KMS-11 (cell line): ENCODE measurements at regions not wholly inside any gene's neighbourhood (a gene's known extent, or its start where the extent isn't known, plus 50 kb on each side); places are given as distances from the start of the nearest gene placed in this dataset.

Experiments
- H2AFZ ChIP-seq: fragments of 200-600 bp; sonication (generic); 2 replicates; pipeline ENCODE4 v1.6.1; 2016; ENCODE audit warnings: antibody characterized with exemption, mixed run types, low read depth
- H3K27ac ChIP-seq: fragments of 200-600 bp; sonication (generic); 2 replicates; pipeline ENCODE4 v1.6.1; 2016; ENCODE audit warnings: mild to moderate bottlenecking, mixed run types
- H3K27me3 ChIP-seq: fragments of 200-600 bp; sonication (generic); 2 replicates; pipeline ENCODE4 v1.6.1; 2017; ENCODE audit warnings: mild to moderate bottlenecking, low read depth, mixed run types, moderate library complexity; ENCODE audit not compliant: insufficient read depth
- H3K36me3 ChIP-seq: fragments of 200-600 bp; sonication (generic); 2 replicates; pipeline ENCODE4 v1.6.1; 2017; ENCODE audit warnings: mild to moderate bottlenecking, mixed run types; ENCODE audit not compliant: insufficient read depth
- H3K4me1 ChIP-seq: fragments of 200-600 bp; sonication (generic); 2 replicates; pipeline ENCODE4 v1.6.1; 2016; ENCODE audit warnings: mild to moderate bottlenecking, low read depth, mixed run types; ENCODE audit not compliant: poor library complexity, severe bottlenecking
- H3K4me2 ChIP-seq: fragments of 200-600 bp; sonication (generic); 2 replicates; pipeline ENCODE4 v1.7.0; 2016; ENCODE audit warnings: mild to moderate bottlenecking, mixed run types
- H3K4me3 ChIP-seq: fragments of 200-600 bp; sonication (generic); IDR thresholded peaks from 2 replicates; pipeline ENCODE4 v1.6.1; 2017; ENCODE audit warnings: low read depth, low read length, mixed read lengths; ENCODE audit not compliant: insufficient read depth
- H3K79me2 ChIP-seq: fragments of 200-600 bp; sonication (generic); 2 replicates; pipeline ENCODE4 v1.6.1; 2016; ENCODE audit warnings: low read depth, mixed run types; ENCODE audit not compliant: insufficient read depth
- H3K9ac ChIP-seq: fragments of 200-600 bp; sonication (generic); 2 replicates; pipeline ENCODE4 v1.6.1; 2016; ENCODE audit warnings: mild to moderate bottlenecking, mixed run types
- H4K20me1 ChIP-seq: fragments of 200-600 bp; sonication (generic); 2 replicates; pipeline ENCODE4 v1.6.1; 2016; ENCODE audit warnings: mild to moderate bottlenecking, mixed run types; ENCODE audit not compliant: insufficient read depth
- TF ChIP-seq, protein P1 (sequence below): fragments of 200-600 bp; sonication (generic); conservative IDR thresholded peaks from 2 replicates; pipeline ENCODE4 v1.6.1; 2017; ENCODE audit warnings: low read depth, mild to moderate bottlenecking, antibody characterized with exemption, low read length, moderate library complexity, mixed read lengths

- Histone ChIP-seq H3K4me1 (no peaks in the 10 kb centered on the region), H3K4me3 (no peak overlapping the region), H3K27ac (no peak overlapping the region), H3K79me2 (no peaks in the 10 kb centered on the region), H3K36me3 (no peaks in the 10 kb centered on the region), H3K4me2 (no peak overlapping the region), H3K27me3 (no peaks in the 10 kb centered on the region), H3K9ac (no peak overlapping the region), H4K20me1 (no peaks in the 10 kb centered on the region), H2AFZ (no peak overlapping the region)
- TF ChIP-seq, protein P1, sequence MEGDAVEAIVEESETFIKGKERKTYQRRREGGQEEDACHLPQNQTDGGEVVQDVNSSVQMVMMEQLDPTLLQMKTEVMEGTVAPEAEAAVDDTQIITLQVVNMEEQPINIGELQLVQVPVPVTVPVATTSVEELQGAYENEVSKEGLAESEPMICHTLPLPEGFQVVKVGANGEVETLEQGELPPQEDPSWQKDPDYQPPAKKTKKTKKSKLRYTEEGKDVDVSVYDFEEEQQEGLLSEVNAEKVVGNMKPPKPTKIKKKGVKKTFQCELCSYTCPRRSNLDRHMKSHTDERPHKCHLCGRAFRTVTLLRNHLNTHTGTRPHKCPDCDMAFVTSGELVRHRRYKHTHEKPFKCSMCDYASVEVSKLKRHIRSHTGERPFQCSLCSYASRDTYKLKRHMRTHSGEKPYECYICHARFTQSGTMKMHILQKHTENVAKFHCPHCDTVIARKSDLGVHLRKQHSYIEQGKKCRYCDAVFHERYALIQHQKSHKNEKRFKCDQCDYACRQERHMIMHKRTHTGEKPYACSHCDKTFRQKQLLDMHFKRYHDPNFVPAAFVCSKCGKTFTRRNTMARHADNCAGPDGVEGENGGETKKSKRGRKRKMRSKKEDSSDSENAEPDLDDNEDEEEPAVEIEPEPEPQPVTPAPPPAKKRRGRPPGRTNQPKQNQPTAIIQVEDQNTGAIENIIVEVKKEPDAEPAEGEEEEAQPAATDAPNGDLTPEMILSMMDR = no peak
Observed at GRCh38 chr7:52507546-52508255, 527.7 kb upstream of the POM121L12 start.

DNA sequence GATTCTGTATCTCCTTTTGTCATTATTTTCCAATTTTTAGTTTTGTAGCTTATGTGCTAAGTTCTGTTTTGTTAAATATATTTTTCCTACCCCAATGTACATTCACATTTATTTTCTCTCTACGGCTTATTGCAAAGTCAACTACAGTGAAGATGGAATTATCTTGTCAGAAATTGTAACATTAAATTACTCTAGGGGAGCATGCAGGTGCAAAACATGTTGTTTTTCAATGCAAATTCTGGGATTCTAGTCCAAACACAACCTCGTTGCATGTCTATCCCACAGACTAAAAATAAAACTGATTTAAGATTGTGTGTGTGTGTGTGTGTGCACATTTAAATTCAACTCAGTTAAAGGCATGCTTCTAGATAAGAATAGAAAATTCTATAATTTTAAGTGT is 529.1 kb upstream of the POM121L12 start:
- Histone ChIP-seq H3K27ac (no peak overlapping the region), H3K9ac (no peak overlapping the region), H3K79me2 (no peaks in the 10 kb centered on the region), H3K4me2 (no peak overlapping the region), H3K36me3 (no peaks in the 10 kb centered on the region), H3K4me1 (no peaks in the 10 kb centered on the region), H2AFZ (no peak overlapping the region), H3K27me3 (no peaks in the 10 kb centered on the region), H3K4me3 (no peak overlapping the region), H4K20me1 (no peaks in the 10 kb centered on the region)
- TF ChIP-seq, protein P1 = no peak

DNA sequence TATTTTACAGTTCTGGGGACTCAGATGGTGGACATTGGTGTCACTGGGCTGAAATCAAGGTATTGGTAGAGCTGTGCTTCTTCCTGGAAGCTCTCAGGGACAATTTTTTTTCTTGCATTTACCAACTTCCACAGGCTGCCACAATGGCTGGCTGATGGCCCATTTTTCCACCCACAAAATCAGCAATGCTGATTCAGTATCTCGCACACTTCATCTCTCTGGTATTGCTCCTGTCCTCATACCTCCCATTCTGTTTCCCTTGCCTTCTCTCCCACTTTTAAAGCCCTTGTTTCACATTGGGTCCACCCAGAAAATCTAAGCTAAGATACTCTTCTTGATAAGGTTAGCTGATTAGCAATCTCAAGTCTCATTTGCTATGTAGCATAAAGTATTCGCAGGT is 530.9 kb upstream of the POM121L12 start:
- no peaks in the 10 kb centered on the region for H3K36me3 ChIP-seq
- no peaks in the 10 kb centered on the region for H3K4me1 ChIP-seq
- no peak overlapping the region for H3K9ac ChIP-seq
- H3K4me2 ChIP-seq = no peak overlapping the region
- H4K20me1 ChIP-seq = no peaks in the 10 kb centered on the region
- no peak overlapping the region for H3K4me3 ChIP-seq
- no peak overlapping the region for H2AFZ ChIP-seq
- H3K27ac ChIP-seq = no peak overlapping the region
- H3K27me3 ChIP-seq = no peaks in the 10 kb centered on the region
- TF ChIP-seq, protein P1 = no peak
- no peaks in the 10 kb centered on the region for H3K79me2 ChIP-seq

- Histone ChIP-seq H3K27me3 (no peaks in the 10 kb centered on the region), H3K36me3 (no peaks in the 10 kb centered on the region), H3K4me1 (no peaks in the 10 kb centered on the region), H3K27ac (no peak overlapping the region), H3K4me3 (no peak overlapping the region), H2AFZ (no peak overlapping the region), H3K79me2 (no peaks in the 10 kb centered on the region), H3K9ac (no peak overlapping the region), H4K20me1 (no peaks in the 10 kb centered on the region), H3K4me2 (no peak overlapping the region)
- TF ChIP-seq, protein P1 = no peak
Observed at GRCh38 chr7:52502281-52502680, 533.2 kb upstream of the POM121L12 start.
